Right forelimb (tissue), 1 donor: ENCODE measurements at regions not wholly inside any gene's neighbourhood (a gene's known extent, or its start where the extent isn't known, plus 50 kb on each side); places are given as distances from the start of the nearest gene placed in this dataset.
"Not testable (repeated sequence)": the region's sequence is repeated elsewhere in the genome, so short reads cannot be mapped to it uniquely, and the experiment has no call there.

ENCODE experiments used
- DNase-seq: peaks from one replicate; pipeline ENCODE4 v3.0.0-alpha.2; 2018

DNA sequence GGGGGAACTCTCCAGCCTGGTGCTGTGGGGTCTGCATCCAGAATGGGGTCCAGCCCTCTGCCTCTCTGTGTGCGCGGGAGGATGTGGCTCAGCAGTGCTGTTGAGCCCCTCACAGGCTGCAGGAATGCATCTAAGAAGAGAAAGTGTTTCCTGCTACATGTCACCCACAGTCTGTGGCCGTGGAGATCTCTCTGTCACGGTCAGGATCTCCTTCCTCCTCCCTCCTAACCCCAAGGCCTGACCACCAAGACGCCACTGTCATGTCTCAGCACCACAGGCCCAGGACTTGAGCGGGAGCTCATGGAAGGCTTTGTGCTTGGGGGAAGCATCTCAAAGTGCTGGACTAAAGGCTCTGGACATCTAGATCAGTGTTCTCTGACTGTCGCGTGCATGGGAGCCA is 90.1 kb downstream of the SREK1 start:
- DNase-seq, result no peak

DNA sequence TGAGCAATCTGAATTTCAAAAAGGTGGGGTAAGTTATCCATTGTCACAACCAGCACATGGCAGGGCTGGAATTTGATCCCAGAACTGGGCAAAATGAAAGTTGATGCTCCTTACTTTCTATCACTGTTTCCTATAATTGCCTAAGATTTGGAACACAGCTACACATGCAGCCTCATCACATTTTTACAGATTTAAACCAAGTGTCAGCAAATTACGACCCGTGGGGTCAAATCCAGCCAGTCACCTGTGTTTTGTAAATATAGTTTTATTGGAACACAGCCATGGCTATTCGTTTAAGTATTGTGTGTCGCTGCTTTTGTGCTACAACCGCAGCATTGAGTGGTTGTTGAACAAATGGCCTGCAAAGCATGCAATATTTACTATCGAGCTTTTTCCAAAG is 94.3 kb downstream of the SREK1 start:
- no peak for DNase-seq

DNA sequence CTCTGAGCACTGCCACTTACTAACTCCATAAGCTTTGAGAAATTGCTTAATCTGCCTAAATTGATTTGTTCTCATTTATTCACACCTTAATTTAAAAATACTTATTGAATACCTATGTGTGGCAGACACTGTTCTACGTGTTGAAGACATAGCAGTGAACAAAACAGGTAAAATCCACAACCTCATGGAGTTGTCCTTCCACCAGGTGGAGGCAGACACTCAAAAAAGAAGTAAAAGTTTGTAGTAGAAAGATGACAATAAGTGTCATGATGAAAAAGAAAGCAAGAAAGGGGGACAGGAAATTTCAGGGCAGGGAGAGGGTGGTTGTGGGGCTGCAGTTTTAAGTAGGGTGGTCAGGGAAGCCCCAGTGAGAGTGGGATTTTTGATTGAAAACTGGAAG is 94.9 kb downstream of the SREK1 start:
- no peak for DNase-seq

DNA sequence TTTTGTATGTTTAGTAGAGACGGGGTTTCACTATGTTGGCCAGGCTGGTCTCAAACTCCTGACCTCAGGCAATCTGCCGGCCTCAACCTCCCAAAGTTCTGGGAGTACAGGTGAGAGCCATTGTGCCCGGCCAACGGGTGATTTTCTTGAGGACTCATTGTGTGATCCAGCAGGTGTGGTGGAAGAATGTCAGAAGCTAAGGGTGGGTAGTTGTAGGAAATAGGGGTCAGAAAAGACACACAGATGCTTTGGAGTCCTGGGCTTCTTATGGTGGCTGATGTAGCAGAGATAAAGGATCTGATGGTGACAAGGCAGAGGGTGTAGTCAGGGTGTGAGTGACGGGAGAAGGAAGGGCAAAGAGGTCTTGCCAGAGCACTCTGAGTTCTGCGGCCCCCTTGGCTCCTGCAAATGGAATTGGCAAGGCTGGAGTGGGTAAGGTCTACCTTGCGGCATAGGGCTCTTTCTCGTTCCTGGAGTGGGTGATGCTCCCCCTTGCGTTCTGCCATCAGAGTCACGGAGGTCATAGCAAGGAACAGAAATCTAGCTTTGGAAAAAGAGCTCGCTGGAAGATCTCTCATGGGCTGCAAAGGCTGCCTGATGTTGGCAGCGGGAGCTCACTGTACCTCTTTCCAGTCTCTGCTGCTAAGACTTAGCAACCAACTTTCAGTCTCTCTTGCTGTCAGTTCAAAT is 97.2 kb downstream of the SREK1 start:
- DNase-seq, result no peak

DNA sequence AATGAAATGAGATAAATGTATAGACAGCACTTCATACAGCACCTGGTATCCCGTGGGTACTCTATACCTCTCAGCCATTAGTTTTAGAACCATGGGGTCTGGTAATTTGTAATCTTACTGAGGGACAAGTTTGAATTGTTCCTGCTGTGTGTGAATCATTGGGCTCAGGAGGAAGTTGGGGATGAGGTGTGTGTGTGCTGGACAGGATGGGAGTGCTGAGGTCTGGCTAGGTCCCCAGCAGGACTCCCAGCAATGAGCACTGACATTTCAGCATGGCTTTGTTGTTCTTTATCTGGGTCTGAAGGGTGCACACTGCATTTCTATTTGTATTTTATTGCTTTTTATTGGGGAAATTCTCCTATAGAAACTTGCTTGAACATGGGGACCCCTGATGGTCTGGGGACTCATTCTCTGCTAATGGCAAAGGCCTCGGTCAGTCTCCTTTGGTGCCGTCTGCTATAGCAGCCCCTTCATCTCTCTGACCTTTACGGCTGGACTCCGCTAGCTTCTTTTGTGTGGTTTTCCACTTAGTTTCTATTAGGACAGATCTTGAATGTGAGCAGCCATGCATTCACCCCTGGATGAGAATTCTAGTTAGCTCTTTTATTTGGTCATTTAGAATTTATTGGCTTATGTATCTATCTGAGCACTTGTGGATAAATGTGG is 98.1 kb downstream of the SREK1 start:
- DNase-seq, result no peak

DNA sequence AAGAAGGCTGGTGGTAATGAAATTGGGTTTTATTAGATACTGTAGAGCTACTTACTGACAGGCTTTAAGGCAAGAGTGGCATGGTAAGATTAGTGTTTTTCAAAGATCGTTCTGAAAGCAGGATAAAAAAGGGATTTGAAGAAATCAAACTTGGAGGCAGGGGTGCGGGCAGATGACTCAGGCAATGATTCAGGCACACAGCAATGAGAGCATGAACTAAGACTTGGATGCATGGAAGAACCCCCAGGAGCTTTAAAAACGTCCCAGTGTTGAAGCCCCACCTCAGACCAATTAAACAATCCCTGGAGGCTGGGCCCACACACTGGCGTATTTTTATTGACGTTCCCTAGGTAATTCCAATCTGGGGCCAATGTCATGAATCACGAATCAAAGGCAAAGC is 102.5 kb downstream of the SREK1 start:
- DNase-seq, result no peak

DNA sequence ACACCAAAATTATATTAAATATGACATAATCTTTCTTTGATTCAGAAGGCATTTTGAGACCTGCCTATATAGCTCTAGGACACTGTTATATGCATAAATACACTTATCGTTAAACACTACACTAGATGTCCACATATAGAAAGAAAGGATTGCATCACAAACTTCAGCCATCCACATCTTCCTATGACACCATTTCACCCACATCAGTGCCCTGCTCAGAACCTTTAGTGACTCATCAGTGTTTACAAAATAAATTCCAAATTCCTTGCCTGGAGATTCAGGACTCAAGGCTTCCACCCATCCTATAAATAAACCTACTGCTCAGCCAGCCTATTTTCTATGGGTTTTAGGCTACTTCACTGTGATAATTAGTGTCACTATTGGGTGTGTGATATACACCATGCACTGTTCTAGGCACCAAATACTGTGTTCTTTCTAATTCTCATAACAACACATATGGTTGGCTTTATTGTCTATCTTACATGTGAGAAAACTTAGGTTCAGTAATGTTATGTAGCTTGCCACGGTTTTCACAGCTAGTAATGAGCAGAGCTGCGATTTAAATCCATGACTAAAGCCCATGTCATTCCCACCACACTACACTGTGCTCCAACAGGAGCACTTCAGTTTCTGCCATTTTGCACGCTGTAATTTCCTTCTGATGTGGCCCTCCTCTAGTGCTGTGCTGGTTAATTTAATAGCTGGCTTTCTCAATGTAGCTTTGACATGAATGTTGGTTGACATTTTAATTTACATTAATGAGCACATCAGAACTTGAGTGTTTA is 103.3 kb downstream of the SREK1 start:
- no peak for DNase-seq

DNA sequence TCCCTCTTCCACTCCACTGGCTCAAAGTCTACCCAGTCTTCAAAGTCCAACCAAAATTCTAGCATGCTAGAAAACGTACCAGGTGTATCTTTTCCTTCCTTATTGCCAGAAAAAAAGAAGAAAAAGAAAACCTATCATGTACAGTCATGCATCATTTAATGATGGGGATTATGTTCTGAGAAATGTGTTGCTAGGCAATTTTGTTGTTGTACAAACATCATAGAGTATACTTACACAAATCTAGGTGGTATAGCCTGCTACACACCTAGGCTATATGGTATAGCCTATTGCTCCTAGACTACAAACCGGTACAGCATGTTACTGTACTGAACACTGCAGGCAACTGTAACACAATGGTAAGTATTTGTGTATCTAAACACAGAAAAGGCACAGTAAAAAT is 104.8 kb downstream of the SREK1 start:
- DNase-seq, result no peak

DNA sequence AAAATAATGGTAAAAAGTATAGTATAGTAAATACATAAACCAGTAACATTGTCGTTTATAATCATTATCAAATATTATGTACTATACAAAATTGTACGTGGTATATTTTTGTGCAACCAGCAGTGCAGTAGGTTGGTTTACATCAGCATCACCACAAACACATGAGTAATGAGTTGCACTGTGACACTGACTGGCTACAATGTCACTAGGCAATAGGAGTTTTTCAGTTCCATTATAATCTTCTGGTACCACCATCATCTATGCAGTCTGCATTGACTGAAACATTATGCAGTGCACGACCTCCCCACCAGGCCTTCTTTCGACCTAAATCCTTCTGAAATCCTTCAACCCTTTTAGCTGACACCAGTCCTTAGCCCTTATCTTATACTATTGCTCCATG is 105.8 kb downstream of the SREK1 start:
- DNase-seq, result no peak

DNA sequence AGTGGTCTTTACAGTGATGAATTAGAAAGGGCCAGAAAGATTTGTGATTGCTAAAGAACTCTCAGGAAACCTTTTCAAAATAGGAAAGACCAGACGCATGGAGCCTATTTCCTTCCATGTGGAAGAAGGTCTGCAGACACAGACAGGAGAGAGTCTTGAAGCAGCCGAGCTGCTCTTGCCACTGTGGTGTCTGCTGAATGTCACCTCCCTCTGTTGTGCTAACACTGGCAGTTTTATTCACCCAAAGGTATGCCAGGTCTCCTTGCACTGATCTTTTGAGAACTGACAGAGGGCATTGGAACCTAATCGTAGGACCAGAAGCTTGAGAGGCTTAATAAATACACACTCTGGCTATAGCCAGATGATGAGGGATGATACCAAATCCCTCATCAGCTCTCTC is 108.7 kb downstream of the SREK1 start:
- no peak for DNase-seq

DNA sequence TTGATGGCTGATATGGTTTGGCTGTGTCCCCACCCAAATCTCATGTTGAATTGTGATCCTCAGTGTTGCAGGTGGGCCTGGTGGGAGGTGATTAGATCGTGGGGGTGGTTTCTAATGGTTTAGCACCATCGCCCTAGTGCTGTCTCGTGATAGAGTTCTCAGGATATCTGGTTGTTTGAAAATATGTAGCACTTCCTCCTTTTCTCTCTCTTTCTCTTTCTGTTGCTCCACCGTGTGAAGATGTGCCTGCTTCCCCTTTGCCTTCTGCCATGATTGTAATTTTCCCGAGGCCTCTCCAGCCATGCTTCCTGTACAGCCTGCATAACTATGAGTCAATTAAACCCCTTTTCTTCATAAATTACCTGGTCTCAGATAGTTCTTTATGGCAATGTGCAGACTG is 111.6 kb downstream of the SREK1 start:
- no peak for DNase-seq

DNA sequence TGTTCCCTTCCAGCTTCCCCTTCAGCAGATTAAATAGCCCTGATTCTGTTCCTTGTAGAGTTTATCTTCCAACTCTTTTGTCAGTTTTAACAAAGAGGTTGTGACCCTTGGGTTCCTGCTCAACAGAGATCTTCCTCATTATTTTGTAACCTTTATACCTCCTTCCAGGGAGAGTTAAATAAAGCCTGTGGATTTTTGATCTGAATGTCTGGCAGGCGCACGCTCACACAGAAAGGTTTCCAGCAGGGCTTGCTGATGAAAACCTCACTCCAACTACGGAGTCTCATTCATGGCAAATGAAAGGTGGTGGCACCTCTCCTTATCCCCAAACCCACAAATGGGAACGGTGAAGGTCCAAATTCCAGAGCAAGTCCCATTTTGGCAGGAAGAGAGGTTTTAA is 129.0 kb downstream of the SREK1 start:
- DNase-seq, result no peak

DNA sequence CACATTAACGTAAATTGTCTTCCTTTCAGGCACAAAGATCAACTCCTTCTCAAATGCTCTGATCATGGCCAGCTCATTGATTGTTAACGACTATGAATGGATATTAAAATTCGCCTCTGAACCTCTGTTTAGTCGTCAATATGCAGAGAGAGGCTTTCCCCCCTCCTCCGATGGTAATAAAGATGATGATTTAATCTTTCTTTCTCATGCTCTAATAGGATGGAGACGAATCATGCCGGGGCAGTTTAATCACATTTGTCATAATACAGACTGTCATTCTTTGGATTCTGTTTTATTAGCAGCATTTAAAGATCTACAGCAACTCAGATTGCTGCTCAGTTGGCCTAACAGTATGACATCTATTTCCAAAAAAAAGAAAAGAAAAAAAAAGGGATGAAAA is 132.9 kb downstream of the SREK1 start:
- no peak for DNase-seq

DNA sequence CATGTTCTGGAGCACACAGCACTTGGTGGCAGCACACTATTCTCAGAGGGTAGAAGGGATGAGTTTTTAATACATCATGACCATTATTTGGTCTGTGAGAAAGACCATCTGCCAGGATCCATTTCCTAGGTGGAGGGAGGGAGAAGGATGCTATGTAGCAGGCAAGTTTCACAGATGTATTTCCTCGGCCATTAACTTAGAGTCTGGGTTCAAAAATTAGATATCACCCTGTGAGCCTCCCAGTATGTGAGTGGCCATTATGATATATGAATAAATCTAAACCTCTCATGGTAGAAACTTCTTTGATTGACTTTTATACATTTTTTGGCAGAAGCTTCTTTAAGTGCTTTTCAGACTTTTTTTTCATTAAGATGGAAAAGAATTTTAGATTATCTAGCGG is 133.9 kb downstream of the SREK1 start:
- DNase-seq, result no peak

DNA sequence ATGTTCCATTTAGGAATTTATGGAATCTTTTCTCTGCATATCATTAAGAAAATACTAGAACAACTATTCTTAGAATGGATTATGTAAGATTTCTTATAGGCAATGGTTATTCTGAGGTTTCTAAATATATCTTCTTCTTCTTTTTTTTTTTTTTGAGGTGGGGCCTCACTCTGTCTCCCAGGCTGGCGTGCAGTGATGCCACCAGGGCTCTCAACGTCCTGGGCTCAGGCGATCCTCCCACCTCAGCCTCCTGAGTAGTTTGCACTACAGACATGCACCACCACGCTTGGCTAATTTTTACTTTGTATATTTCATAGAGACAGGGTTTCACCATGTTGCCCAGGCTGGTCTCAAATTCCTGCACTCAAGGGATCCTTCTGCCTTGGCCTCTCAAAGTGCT is 137.2 kb downstream of the SREK1 start:
- no peak for DNase-seq

DNA sequence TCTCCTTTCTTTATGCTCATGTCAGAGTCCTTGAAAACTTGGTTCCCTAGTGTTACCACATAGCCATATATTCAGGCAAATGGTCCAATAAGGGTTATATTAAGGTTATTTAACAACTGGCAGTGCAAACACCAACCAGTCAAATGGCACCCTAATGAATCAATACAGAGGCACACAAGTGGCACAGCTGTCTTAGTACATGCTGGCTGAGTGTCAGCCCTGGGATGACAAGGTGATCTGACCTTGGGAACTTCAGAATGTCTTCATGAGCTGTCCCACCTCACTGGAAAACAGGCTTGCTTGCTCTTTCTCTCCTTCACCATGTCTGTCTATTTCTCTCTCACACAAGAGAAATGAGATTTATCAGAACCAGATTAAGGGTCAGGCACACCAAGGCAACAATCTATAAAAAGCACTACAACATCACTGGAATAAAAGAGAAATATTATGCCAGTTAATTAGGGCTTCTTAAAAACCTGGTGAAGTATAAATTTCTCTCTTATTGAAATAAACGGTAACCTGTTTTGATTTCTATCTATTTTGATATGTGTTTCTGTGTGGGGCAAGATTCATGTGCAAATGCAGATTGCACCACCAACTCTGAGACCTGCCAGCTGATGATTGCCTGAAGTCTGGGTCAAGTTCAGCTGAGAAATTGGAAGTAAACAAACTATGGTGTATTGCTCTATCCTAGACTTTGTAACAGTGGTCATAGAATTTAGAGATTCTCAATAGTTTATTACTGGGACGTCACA is 140.7 kb downstream of the SREK1 start:
- no peak for DNase-seq

DNA sequence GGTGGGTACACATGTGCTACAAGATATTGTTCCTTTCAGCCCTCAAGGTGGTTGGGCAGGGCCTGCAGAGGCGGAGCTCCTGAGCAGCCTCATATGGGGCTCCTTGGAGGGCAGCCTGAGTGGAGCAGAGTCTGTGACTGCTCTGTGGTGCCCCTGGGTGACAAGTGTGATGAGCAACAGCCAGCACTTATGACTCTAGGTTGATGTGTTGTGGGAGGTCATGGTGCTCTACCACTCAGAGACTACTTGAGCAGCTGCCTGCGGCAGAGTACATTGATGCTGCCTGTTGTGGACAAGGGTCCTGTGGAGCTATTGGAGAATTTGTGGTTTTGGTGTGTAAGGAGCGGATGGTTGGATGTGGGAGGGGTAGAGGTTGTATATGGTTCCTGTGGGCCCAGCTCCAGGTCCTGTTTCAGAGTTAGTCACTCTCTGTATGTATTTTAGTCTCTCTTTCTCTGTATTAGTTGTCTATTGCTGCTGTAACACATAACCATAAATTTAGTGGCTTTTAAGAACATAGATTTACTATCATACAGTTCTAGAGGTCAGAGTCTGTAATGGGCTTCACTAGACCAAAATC is 141.3 kb downstream of the SREK1 start:
- no peak for DNase-seq

DNA sequence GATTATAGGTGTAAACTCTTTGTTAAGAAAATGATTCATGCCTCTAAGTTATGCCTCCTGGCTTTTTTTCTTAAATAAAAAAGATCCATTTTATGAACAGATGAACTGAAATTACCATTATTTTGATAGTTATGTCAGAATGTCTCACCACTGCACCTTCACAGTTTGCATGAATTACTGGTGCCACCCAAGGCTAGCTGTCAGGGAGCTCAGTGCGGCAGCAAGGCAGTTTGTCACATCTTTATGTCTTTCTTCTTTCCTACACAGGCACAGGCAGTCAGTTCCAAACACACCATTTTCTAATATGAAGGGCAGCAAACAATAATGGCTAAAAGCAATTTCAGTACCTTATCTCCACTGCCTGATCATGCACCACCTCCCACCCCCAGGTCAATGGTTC is 147.7 kb downstream of the SREK1 start:
- DNase-seq, result no peak

DNA sequence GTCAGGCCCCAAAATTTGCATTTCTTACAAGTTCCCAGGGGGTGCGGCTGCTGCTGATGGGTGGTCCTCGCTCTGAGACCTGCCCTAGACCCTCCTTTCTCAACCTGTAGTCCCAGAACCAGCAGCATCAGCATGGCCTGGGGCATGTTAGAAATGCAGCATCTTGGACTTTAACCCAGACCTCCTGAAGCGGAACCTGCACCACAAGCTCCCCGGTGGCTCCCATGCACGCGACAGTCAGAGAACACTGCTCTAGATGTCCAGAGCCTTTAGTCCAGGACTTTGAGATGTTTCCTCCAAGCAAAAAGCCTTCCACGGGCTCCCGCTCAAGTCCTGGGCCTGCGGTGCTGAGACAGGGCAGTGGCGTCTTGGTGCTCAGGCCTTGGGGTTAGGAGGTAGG is 149.8 kb downstream of the SREK1 start:
- DNase-seq, result not testable (repeated sequence)

DNA sequence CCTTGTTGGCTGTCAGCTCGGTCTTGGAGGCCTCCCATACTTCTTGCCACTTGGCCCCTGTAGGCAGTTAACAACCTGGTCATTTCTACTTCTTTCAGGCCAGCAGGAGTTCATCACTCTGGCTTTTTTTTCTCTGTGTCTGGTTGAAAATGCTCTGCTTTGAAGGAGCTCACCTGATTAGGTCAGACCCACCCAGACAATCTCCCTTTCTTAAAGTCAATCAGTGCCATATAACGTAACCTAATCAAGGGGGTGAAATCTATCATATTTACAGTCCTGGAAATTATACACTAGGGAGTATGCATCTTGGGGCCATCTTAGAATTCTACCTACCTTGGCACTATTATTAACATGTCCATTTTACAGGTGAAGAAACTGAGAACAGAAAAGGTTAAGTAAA is 155.4 kb downstream of the SREK1 start:
- DNase-seq, result no peak

DNA sequence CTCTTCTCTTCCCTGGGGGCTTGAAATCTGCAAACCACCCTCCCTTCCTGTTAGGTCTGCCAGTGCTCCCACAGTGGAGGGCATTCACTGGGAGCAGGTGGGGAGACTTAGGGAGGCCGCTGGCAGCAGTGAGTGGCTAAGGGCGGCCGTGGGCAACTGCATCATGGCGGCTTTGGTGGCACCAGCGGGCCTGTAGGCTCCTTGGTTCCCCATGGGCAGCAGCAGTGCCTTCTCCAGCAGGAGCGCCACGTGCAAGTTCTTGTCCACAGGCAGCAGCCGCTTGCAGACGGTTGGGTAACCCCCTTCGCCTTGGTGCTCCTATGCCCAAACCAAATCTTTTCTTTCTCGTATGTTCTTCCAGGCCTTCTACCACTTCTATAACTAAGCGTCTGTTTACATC is 158.2 kb downstream of the SREK1 start:
- no peak for DNase-seq

DNA sequence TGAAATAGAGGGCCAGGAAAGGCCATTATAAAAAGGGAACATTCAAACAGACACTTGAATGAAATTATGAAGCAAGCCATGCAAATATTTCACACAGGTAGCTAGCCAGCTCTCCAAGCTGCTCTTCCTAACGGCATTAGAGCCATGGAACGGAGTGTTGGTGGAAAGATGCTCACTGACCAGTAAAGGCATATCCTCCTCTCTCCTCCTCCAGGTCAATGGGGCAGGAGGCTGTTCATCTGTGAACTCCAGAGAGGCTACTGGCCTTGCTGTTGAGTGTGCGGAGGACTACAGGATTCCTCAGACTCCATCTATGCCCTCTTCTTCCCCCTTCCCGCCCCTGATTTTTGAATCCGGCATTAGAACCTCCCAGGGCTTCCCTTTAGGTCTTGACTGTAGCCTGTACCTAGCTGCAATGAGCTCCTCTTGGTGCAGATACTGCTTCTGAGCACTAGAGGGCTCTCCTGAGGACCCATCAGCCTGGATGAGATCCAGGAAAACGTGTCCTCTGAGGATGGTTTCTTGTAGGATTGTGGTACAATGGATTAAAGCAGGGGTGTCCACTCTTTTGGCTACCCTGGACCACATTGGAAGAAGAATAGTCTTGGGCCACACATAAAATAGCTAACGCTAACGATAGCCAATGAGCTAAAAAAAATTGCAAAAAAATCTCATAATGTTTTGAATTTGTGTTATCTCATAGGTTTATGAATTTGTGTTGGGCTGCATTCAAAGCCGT is 162.2 kb downstream of the SREK1 start:
- peak; percentile 61 for DNase-seq
